ENCODE measurements at regions not wholly inside any gene's neighbourhood (a gene's known extent, or its start where the extent isn't known, plus 50 kb on each side); places are given as distances from the start of the nearest gene placed in this dataset.

DNA sequence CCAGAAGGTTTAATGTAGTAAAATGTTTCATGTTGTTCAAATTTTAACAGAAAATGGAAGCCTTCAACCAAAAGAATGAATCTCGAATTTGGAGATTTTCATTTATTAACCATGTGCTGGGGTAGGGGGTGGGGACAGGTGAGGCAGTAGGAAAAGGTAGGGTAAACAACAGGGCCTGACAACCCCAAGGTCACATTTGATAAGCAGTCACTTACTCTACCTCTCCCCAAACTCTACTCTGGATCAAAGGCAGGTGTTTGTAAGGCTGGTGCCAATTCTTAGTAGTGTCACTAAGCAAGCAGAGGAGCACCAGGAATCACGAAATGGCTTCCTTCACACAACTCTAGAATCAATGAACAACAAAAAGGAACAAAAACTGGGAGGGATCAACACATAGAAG lies 138.0 kb downstream of the ZFAND4 start:
- no peaks in the 10 kb centered on the region for H3K9me3 Mint-ChIP-seq (ENCODE audit: unreplicated experiment)
- H3K36me3 ChIP-seq (ENCODE audit: insufficient read depth, low read length): no peaks in the 10 kb centered on the region
- H3K4me1 ChIP-seq (ENCODE audit: insufficient read depth, low read length): no peaks in the 10 kb centered on the region
- H2AFZ ChIP-seq (ENCODE audit: low read depth, low read length): no peak overlapping the region
- no peaks in the 10 kb centered on the region for H3K27me3 Mint-ChIP-seq (ENCODE audit: low read depth, unreplicated experiment)
- no peak overlapping the region for H3K4me3 Mint-ChIP-seq (ENCODE audit: unreplicated experiment)
- H4K20me1 ChIP-seq (ENCODE audit: insufficient read depth, low read length): no peaks in the 10 kb centered on the region
- no peak for TF ChIP-seq EZH2 (IDR thresholded peaks at IDR 0.05; ENCODE audit: insufficient read depth, low read length)
- TF ChIP-seq, protein P1, sequence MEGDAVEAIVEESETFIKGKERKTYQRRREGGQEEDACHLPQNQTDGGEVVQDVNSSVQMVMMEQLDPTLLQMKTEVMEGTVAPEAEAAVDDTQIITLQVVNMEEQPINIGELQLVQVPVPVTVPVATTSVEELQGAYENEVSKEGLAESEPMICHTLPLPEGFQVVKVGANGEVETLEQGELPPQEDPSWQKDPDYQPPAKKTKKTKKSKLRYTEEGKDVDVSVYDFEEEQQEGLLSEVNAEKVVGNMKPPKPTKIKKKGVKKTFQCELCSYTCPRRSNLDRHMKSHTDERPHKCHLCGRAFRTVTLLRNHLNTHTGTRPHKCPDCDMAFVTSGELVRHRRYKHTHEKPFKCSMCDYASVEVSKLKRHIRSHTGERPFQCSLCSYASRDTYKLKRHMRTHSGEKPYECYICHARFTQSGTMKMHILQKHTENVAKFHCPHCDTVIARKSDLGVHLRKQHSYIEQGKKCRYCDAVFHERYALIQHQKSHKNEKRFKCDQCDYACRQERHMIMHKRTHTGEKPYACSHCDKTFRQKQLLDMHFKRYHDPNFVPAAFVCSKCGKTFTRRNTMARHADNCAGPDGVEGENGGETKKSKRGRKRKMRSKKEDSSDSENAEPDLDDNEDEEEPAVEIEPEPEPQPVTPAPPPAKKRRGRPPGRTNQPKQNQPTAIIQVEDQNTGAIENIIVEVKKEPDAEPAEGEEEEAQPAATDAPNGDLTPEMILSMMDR (IDR thresholded peaks at IDR 0.05; ENCODE audit: insufficient read depth, low read depth, low read length): no peak
- H3K9ac ChIP-seq (ENCODE audit: low read length): no peak overlapping the region
- no peak overlapping the region for H3K27ac Mint-ChIP-seq (ENCODE audit: unreplicated experiment)
- H3K9me3 ChIP-seq (ENCODE audit: insufficient read depth, low read depth, low read length): no peaks in the 10 kb centered on the region
- no peaks in the 10 kb centered on the region for H3K79me2 ChIP-seq (ENCODE audit: insufficient read depth, low read length)
- FAIRE-seq (no peak), DNase-seq (ENCODE audit: low read depth) (no peak)
- H3K27ac ChIP-seq (ENCODE audit: low read depth, low read length): no peak overlapping the region
- H3K4me1 Mint-ChIP-seq (ENCODE audit: low read depth, unreplicated experiment): no peaks in the 10 kb centered on the region
- no peaks in the 10 kb centered on the region for H3K27me3 ChIP-seq (ENCODE audit: insufficient read depth, low read length)
- H3K4me3 ChIP-seq (ENCODE audit: insufficient read depth, low read depth, low read length): no peak overlapping the region
- H3K4me2 ChIP-seq (ENCODE audit: low read length): no peak overlapping the region
- H3K36me3 Mint-ChIP-seq (ENCODE audit: low read depth, unreplicated experiment): no peaks in the 10 kb centered on the region

DNA sequence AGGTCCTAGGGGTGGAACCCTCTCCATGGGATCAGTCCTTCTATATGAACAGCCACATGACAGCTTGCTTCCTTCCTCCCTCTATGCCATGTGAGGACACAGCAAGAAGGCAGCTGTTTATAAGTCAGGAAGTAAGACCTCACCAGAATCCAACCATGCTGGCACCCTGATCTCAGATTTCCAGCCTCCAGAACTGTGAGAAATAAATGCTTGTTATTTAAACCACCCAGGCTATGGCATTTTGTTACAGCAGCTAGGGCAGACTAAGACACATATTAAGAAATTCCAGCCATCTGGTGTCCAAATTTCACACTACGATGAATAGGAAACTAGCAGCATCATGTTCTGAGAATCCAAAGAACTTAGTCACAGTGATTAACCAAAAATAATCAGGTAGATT lies 140.1 kb downstream of the ZFAND4 start:
- H3K9me3 Mint-ChIP-seq (ENCODE audit: unreplicated experiment): no peaks in the 10 kb centered on the region
- TF ChIP-seq, protein P1 (IDR thresholded peaks at IDR 0.05; ENCODE audit: insufficient read depth, low read depth, low read length): no peak
- no peak for TF ChIP-seq EZH2 (IDR thresholded peaks at IDR 0.05; ENCODE audit: insufficient read depth, low read length)
- Histone ChIP-seq H3K9me3 (ENCODE audit: insufficient read depth, low read depth, low read length) (no peaks in the 10 kb centered on the region), H3K4me2 (ENCODE audit: low read length) (no peak overlapping the region), H3K4me1 (ENCODE audit: insufficient read depth, low read length) (no peaks in the 10 kb centered on the region), H2AFZ (ENCODE audit: low read depth, low read length) (no peak overlapping the region), H3K79me2 (ENCODE audit: insufficient read depth, low read length) (no peaks in the 10 kb centered on the region), H3K27me3 (ENCODE audit: insufficient read depth, low read length) (no peaks in the 10 kb centered on the region), H3K36me3 (ENCODE audit: insufficient read depth, low read length) (no peaks in the 10 kb centered on the region), H3K9ac (ENCODE audit: low read length) (no peak overlapping the region), H3K27ac (ENCODE audit: low read depth, low read length) (no peak overlapping the region), H3K4me3 (ENCODE audit: insufficient read depth, low read depth, low read length) (no peak overlapping the region), H4K20me1 (ENCODE audit: insufficient read depth, low read length) (no peaks in the 10 kb centered on the region)
- no peaks in the 10 kb centered on the region for H3K4me1 Mint-ChIP-seq (ENCODE audit: low read depth, unreplicated experiment)
- DNase-seq (ENCODE audit: low read depth) (no peak), FAIRE-seq (no peak)
- no peak overlapping the region for H3K4me3 Mint-ChIP-seq (ENCODE audit: unreplicated experiment)
- H3K27ac Mint-ChIP-seq (ENCODE audit: unreplicated experiment): no peak overlapping the region
- no peaks in the 10 kb centered on the region for H3K27me3 Mint-ChIP-seq (ENCODE audit: low read depth, unreplicated experiment)
- H3K36me3 Mint-ChIP-seq (ENCODE audit: low read depth, unreplicated experiment): no peaks in the 10 kb centered on the region

DNA sequence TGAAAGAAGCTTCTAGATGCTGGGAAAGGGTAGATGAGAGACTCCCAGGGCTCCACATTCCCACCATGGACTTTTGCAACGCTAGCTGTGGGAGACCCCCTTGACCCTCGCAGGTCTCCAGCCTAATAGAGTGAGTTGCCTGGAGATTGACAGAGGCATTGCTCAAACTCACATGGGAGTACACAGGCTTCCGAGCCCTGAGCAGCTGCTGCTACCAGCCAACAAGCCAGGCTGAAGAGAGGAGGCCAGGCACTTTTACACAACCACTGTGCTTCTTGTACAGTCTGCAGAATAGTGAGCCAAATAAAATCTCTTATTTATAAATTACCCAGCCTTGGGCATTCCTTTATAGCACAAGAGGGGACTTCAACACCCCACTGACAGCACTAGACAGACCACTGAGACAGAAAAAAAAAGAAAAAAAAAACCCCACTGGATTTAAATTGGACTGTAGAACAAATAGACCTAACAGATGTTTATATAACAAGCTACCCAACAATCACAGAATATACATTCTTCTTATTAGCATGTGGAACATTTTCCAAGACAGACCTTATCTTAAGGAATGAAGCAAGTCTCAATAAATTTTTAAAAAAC lies 146.2 kb downstream of the ZFAND4 start:
- TF ChIP-seq, protein P1 (IDR thresholded peaks at IDR 0.05; ENCODE audit: insufficient read depth, low read depth, low read length): no peak
- no peak for TF ChIP-seq EZH2 (IDR thresholded peaks at IDR 0.05; ENCODE audit: insufficient read depth, low read length)
- H3K4me1 ChIP-seq (ENCODE audit: insufficient read depth, low read length): no peaks in the 10 kb centered on the region
- no peak overlapping the region for H3K4me2 ChIP-seq (ENCODE audit: low read length)
- Mint-ChIP-seq H3K27ac (ENCODE audit: unreplicated experiment) (no peak overlapping the region), H3K4me1 (ENCODE audit: low read depth, unreplicated experiment) (no peaks in the 10 kb centered on the region), H3K27me3 (ENCODE audit: low read depth, unreplicated experiment) (no peaks in the 10 kb centered on the region), H3K4me3 (ENCODE audit: unreplicated experiment) (no peak overlapping the region), H3K9me3 (ENCODE audit: unreplicated experiment) (no peaks in the 10 kb centered on the region), H3K36me3 (ENCODE audit: low read depth, unreplicated experiment) (no peaks in the 10 kb centered on the region)
- no peak overlapping the region for H3K9ac ChIP-seq (ENCODE audit: low read length)
- DNase-seq (ENCODE audit: low read depth) (no peak), FAIRE-seq (no peak)
- no peaks in the 10 kb centered on the region for H4K20me1 ChIP-seq (ENCODE audit: insufficient read depth, low read length)
- H2AFZ ChIP-seq (ENCODE audit: low read depth, low read length): no peak overlapping the region
- H3K36me3 ChIP-seq (ENCODE audit: insufficient read depth, low read length): no peaks in the 10 kb centered on the region
- no peaks in the 10 kb centered on the region for H3K79me2 ChIP-seq (ENCODE audit: insufficient read depth, low read length)
- no peaks in the 10 kb centered on the region for H3K9me3 ChIP-seq (ENCODE audit: insufficient read depth, low read depth, low read length)
- no peak overlapping the region for H3K4me3 ChIP-seq (ENCODE audit: insufficient read depth, low read depth, low read length)
- H3K27ac ChIP-seq (ENCODE audit: low read depth, low read length): no peak overlapping the region
- no peaks in the 10 kb centered on the region for H3K27me3 ChIP-seq (ENCODE audit: insufficient read depth, low read length)
